ENCODE measurements at regions not wholly inside any gene's neighbourhood (a gene's known extent, or its start where the extent isn't known, plus 50 kb on each side); places are given as distances from the start of the nearest gene placed in this dataset.

- H3K4me3 ChIP-seq (replicated peaks; ENCODE audit: low read depth, low read length), result no peak overlapping the region
- no peaks in the 10 kb centered on the region for H3K27me3 ChIP-seq (replicated peaks; ENCODE audit: control insufficient read depth, insufficient read depth, low read length)
- DNase-seq (ENCODE audit: extremely low read depth, insufficient read length), result no peak
- no peak for TF ChIP-seq CTCF (IDR thresholded peaks at IDR 0.05; ENCODE audit: insufficient read depth, low read length, poor library complexity, severe bottlenecking)
- H3K36me3 ChIP-seq (ENCODE audit: control insufficient read depth, insufficient read depth, low read length), result no peaks in the 10 kb centered on the region
Observed at GRCh38 chr9:107221321-107221720, 61.8 kb upstream of the RAD23B start.

- Histone ChIP-seq H3K27me3 (replicated peaks; ENCODE audit: control insufficient read depth, insufficient read depth, low read length) (no peaks in the 10 kb centered on the region), H3K36me3 (ENCODE audit: control insufficient read depth, insufficient read depth, low read length) (no peaks in the 10 kb centered on the region), H3K4me3 (replicated peaks; ENCODE audit: low read depth, low read length) (no peak overlapping the region)
- no peak for TF ChIP-seq CTCF (IDR thresholded peaks at IDR 0.05; ENCODE audit: insufficient read depth, low read length, poor library complexity, severe bottlenecking)
- no peak for DNase-seq (ENCODE audit: extremely low read depth, insufficient read length)
Observed at GRCh38 chr9:107222020-107222522, 61.0 kb upstream of the RAD23B start.

- DNase-seq (ENCODE audit: extremely low read depth, insufficient read length), result no peak
- H3K36me3 ChIP-seq (ENCODE audit: control insufficient read depth, insufficient read depth, low read length), result no peaks in the 10 kb centered on the region
- no peak for TF ChIP-seq CTCF (IDR thresholded peaks at IDR 0.05; ENCODE audit: insufficient read depth, low read length, poor library complexity, severe bottlenecking)
- H3K4me3 ChIP-seq (replicated peaks; ENCODE audit: low read depth, low read length), result no peak overlapping the region
- no peaks in the 10 kb centered on the region for H3K27me3 ChIP-seq (replicated peaks; ENCODE audit: control insufficient read depth, insufficient read depth, low read length)
Observed at GRCh38 chr9:107223381-107223780, 59.7 kb upstream of the RAD23B start.

GRCh38 chr9:107224252-107224651 lies 58.8 kb upstream of the RAD23B start:
- Histone ChIP-seq H3K27me3 (replicated peaks; ENCODE audit: control insufficient read depth, insufficient read depth, low read length) (no peaks in the 10 kb centered on the region), H3K4me3 (replicated peaks; ENCODE audit: low read depth, low read length) (no peak overlapping the region), H3K36me3 (ENCODE audit: control insufficient read depth, insufficient read depth, low read length) (no peaks in the 10 kb centered on the region)
- DNase-seq (ENCODE audit: extremely low read depth, insufficient read length), result no peak
- TF ChIP-seq CTCF (IDR thresholded peaks at IDR 0.05; ENCODE audit: insufficient read depth, low read length, poor library complexity, severe bottlenecking), result no peak

- TF ChIP-seq CTCF (IDR thresholded peaks at IDR 0.05; ENCODE audit: insufficient read depth, low read length, poor library complexity, severe bottlenecking), result no peak
- no peak for DNase-seq (ENCODE audit: extremely low read depth, insufficient read length)
Observed at GRCh38 chr9:107226421-107226820, 56.7 kb upstream of the RAD23B start.

GRCh38 chr9:107227774-107228173 lies 55.3 kb upstream of the RAD23B start:
- Histone ChIP-seq H3K27me3 (replicated peaks; ENCODE audit: control insufficient read depth, insufficient read depth, low read length) (no peaks in the 10 kb centered on the region), H3K4me3 (replicated peaks; ENCODE audit: low read depth, low read length) (no peak overlapping the region), H3K36me3 (ENCODE audit: control insufficient read depth, insufficient read depth, low read length) (no peaks in the 10 kb centered on the region)
- no peak for TF ChIP-seq CTCF (IDR thresholded peaks at IDR 0.05; ENCODE audit: insufficient read depth, low read length, poor library complexity, severe bottlenecking)
- DNase-seq (ENCODE audit: extremely low read depth, insufficient read length), result no peak

More at GRCh38 chr9:107226421-107226820, 56.7 kb upstream of the RAD23B start:
- no peak overlapping the region for H3K4me3 ChIP-seq (replicated peaks; ENCODE audit: low read depth, low read length)
- H3K27me3 ChIP-seq (replicated peaks; ENCODE audit: control insufficient read depth, insufficient read depth, low read length), result no peaks in the 10 kb centered on the region
- no peaks in the 10 kb centered on the region for H3K36me3 ChIP-seq (ENCODE audit: control insufficient read depth, insufficient read depth, low read length)
